AG04450 (cell line): ENCODE measurements at regions not wholly inside any gene's neighbourhood (a gene's known extent, or its start where the extent isn't known, plus 50 kb on each side); places are given as distances from the start of the nearest gene placed in this dataset.

Source experiments
- CTCF ChIA-PET: fragments of 300-600, 350-600 bp; formaldehyde crosslinking; extraction: SDS; loops from one replicate; lab custom pipeline; 2022; ENCODE audit warnings: antibody characterized with exemption, inconsistent platforms; lab: Charles Lee
- POLR2A ChIA-PET: fragments of 350-600 bp; formaldehyde crosslinking; extraction: SDS; loops from one replicate; lab custom pipeline; 2021; ENCODE audit warnings: antibody characterized with exemption, inconsistent platforms; lab: Yijun Ruan, JAX
- DNase-seq: peaks from one replicate; pipeline ENCODE4 v3.0.0-alpha.2; 2011; ENCODE audit warnings: low read depth, low spot score
- H3K27ac ChIP-seq: one replicate; pipeline ENCODE4 v1.5.1; 2012; ENCODE audit warnings: low read depth, low read length, control low read depth
- H3K27me3 ChIP-seq: one replicate; pipeline ENCODE4 v1.6.0; 2012; ENCODE audit warnings: low read length; ENCODE audit not compliant: control insufficient read depth, insufficient read depth
- H3K4me3 ChIP-seq: 2 replicates; pipeline ENCODE4 v1.5.1; 2011; ENCODE audit warnings: mild to moderate bottlenecking, low read depth, low read length, control low read depth
- H3K9me3 ChIP-seq: 2 replicates; pipeline ENCODE4 v1.5.1; 2012; ENCODE audit warnings: low read length; ENCODE audit not compliant: control insufficient read depth, insufficient read depth
- CTCF ChIP-seq: IDR thresholded peaks from 2 replicates; pipeline ENCODE4 v1.5.1; 2011; ENCODE audit warnings: low read depth, low read length, control low read depth, inconsistent platforms

- Histone ChIP-seq H3K27ac (no peak overlapping the region), H3K27me3 (no peaks in the 10 kb centered on the region), H3K9me3 (no peaks in the 10 kb centered on the region), H3K4me3 (no peak overlapping the region)
- TF ChIP-seq CTCF = no peak
- ChIA-PET CTCF (no interaction called here), POLR2A (no interaction called here)
- no peak for DNase-seq
Measured at GRCh38 chr6:112431803-112432202, 84.7 kb downstream of the RFPL4B start.

- ChIA-PET CTCF (no interaction called here), POLR2A (no interaction called here)
- Histone ChIP-seq H3K27me3 (no peaks in the 10 kb centered on the region), H3K27ac (no peak overlapping the region), H3K9me3 (no peaks in the 10 kb centered on the region), H3K4me3 (no peak overlapping the region)
- TF ChIP-seq CTCF = no peak
- DNase-seq = no peak
Measured at GRCh38 chr6:112432853-112433252, 85.7 kb downstream of the RFPL4B start.

- Histone ChIP-seq H3K9me3 (no peaks in the 10 kb centered on the region), H3K4me3 (no peak overlapping the region), H3K27me3 (no peaks in the 10 kb centered on the region), H3K27ac (no peak overlapping the region)
- ChIA-PET POLR2A (no interaction called here), CTCF (no interaction called here)
- TF ChIP-seq CTCF = no peak
- no peak for DNase-seq
Measured at GRCh38 chr6:112433457-112433856, 86.3 kb downstream of the RFPL4B start.

- Histone ChIP-seq H3K4me3 (no peak overlapping the region), H3K9me3 (no peaks in the 10 kb centered on the region), H3K27me3 (no peaks in the 10 kb centered on the region), H3K27ac (no peak overlapping the region)
- DNase-seq = no peak
- ChIA-PET CTCF (no interaction called here), POLR2A (no interaction called here)
- no peak for TF ChIP-seq CTCF
Measured at GRCh38 chr6:112434896-112435435, 87.8 kb downstream of the RFPL4B start.

- Histone ChIP-seq H3K4me3 (no peak overlapping the region), H3K27me3 (no peaks in the 10 kb centered on the region), H3K27ac (no peak overlapping the region), H3K9me3 (no peaks in the 10 kb centered on the region)
- ChIA-PET CTCF (no interaction called here), POLR2A (no interaction called here)
- TF ChIP-seq CTCF = no peak
- DNase-seq = no peak
Measured at GRCh38 chr6:112437058-112437457, 89.9 kb downstream of the RFPL4B start.
